ENCODE measurements at regions not wholly inside any gene's neighbourhood (a gene's known extent, or its start where the extent isn't known, plus 50 kb on each side); places are given as distances from the start of the nearest gene placed in this dataset.

- H3K27ac ChIP-seq (ENCODE audit: low read depth in 1 of 2, low read length in 2 of 2): no peak overlapping the region
- TF ChIP-seq, protein P1, sequence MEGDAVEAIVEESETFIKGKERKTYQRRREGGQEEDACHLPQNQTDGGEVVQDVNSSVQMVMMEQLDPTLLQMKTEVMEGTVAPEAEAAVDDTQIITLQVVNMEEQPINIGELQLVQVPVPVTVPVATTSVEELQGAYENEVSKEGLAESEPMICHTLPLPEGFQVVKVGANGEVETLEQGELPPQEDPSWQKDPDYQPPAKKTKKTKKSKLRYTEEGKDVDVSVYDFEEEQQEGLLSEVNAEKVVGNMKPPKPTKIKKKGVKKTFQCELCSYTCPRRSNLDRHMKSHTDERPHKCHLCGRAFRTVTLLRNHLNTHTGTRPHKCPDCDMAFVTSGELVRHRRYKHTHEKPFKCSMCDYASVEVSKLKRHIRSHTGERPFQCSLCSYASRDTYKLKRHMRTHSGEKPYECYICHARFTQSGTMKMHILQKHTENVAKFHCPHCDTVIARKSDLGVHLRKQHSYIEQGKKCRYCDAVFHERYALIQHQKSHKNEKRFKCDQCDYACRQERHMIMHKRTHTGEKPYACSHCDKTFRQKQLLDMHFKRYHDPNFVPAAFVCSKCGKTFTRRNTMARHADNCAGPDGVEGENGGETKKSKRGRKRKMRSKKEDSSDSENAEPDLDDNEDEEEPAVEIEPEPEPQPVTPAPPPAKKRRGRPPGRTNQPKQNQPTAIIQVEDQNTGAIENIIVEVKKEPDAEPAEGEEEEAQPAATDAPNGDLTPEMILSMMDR (IDR thresholded peaks at IDR 0.05): no peak
- CTCF ChIA-PET: no interaction called here
- Mint-ChIP-seq H3K27me3 (no peaks in the 10 kb centered on the region), H3K36me3 (ENCODE audit: low read depth) (no peaks in the 10 kb centered on the region), H3K4me3 (no peak overlapping the region), H3K27ac (no peak overlapping the region), H3K9me3 (no peaks in the 10 kb centered on the region), H3K4me1 (ENCODE audit: low read depth) (no peaks in the 10 kb centered on the region)
- intact Hi-C loops (cut with DNase I, micrococcal nuclease): no loop called here
- no peak for ATAC-seq (ENCODE audit: poor library complexity)
- H3K27me3 ChIP-seq (ENCODE audit: control insufficient read depth in 1 of 2, insufficient read depth in 2 of 2, low read length in 2 of 2): no peaks in the 10 kb centered on the region
- H3K4me1 ChIP-seq (ENCODE audit: insufficient read depth, low read length): no peaks in the 10 kb centered on the region
- POLR2A ChIA-PET: no interaction called here
- no peak overlapping the region for H3K4me3 ChIP-seq (ENCODE audit: low read length)
- H3K9me3 ChIP-seq (ENCODE audit: control insufficient read depth in 1 of 2, insufficient read depth in 1 of 2, low read length in 2 of 2): no peaks in the 10 kb centered on the region
- no peak for DNase-seq
- no peaks in the 10 kb centered on the region for H3K36me3 ChIP-seq (ENCODE audit: insufficient read depth, low read length)
Measured at GRCh38 chr13:20340136-20340758, 108.1 kb upstream of the GJB6 start.

DNA sequence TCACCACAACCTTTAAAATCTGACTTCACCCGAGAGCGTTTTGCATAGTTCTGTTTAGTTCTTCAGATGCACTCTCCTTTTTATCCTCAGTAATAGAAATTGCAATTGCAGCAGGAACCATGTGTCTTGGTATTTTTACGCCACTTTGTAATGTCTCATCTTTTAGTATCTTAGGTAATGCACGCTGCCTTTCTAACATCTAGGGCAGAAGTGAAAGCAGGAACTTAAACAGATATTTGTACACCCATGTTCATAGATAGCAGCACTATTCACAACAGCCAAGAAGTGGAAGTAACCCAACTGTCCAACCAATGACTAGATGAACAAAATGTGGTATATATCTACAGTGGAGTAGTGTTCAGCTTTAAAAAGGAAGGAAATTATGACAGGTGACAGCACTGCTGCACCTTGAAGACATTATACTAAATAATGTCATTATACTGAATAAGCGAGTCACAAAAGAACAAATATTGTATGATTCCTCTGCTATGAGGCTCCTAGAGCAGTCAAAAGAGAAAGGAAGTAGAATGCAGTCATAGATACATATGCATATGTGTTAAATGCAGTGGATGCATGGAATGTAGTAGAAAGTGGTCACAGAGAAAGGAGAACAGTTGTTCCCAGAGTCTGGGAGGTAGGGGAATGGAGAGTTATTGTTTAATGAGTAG lies 105.9 kb upstream of the GJB6 start:
- H3K27me3 Mint-ChIP-seq: no peaks in the 10 kb centered on the region
- DNase-seq (peak in 3 of 14 experiments; percentile 8 to 19 (median 13)), ATAC-seq (ENCODE audit: poor library complexity) (no peak)
- H3K4me1 Mint-ChIP-seq (ENCODE audit: low read depth): no peaks in the 10 kb centered on the region
- Histone ChIP-seq H3K4me3 (ENCODE audit: low read length) (no peak overlapping the region), H3K36me3 (ENCODE audit: insufficient read depth, low read length) (no peaks in the 10 kb centered on the region), H3K4me1 (ENCODE audit: insufficient read depth, low read length) (no peaks in the 10 kb centered on the region), H3K27ac (ENCODE audit: low read depth in 1 of 2, low read length in 2 of 2) (no peak overlapping the region), H3K9me3 (ENCODE audit: control insufficient read depth in 1 of 2, insufficient read depth in 1 of 2, low read length in 2 of 2) (no peaks in the 10 kb centered on the region), H3K27me3 (ENCODE audit: control insufficient read depth in 1 of 2, insufficient read depth in 2 of 2, low read length in 2 of 2) (no peaks in the 10 kb centered on the region)
- ChIA-PET CTCF (no interaction called here), POLR2A (no interaction called here)
- H3K9me3 Mint-ChIP-seq: no peaks in the 10 kb centered on the region
- H3K27ac Mint-ChIP-seq: no peak overlapping the region
- no peak overlapping the region for H3K4me3 Mint-ChIP-seq
- TF ChIP-seq, protein P1 (IDR thresholded peaks at IDR 0.05): no peak
- no peaks in the 10 kb centered on the region for H3K36me3 Mint-ChIP-seq (ENCODE audit: low read depth)
- intact Hi-C loops (cut with DNase I, micrococcal nuclease): no loop called here

- Histone ChIP-seq H3K36me3 (ENCODE audit: insufficient read depth, low read length) (no peaks in the 10 kb centered on the region), H3K4me1 (ENCODE audit: insufficient read depth, low read length) (no peaks in the 10 kb centered on the region), H3K27me3 (ENCODE audit: control insufficient read depth in 1 of 2, insufficient read depth in 2 of 2, low read length in 2 of 2) (no peaks in the 10 kb centered on the region), H3K4me3 (ENCODE audit: low read length) (no peak overlapping the region), H3K9me3 (ENCODE audit: control insufficient read depth in 1 of 2, insufficient read depth in 1 of 2, low read length in 2 of 2) (no peaks in the 10 kb centered on the region), H3K27ac (ENCODE audit: low read depth in 1 of 2, low read length in 2 of 2) (no peak overlapping the region)
- Mint-ChIP-seq H3K4me1 (ENCODE audit: low read depth) (no peaks in the 10 kb centered on the region), H3K4me3 (no peak overlapping the region), H3K9me3 (no peaks in the 10 kb centered on the region), H3K27me3 (no peaks in the 10 kb centered on the region), H3K36me3 (ENCODE audit: low read depth) (no peaks in the 10 kb centered on the region), H3K27ac (no peak overlapping the region)
- no peak for ATAC-seq (ENCODE audit: poor library complexity)
- intact Hi-C loops (cut with DNase I, micrococcal nuclease): no loop called here
- POLR2A ChIA-PET: no interaction called here
- CTCF ChIA-PET: no interaction called here
- TF ChIP-seq, protein P1 (IDR thresholded peaks at IDR 0.05): no peak
- DNase-seq: no peak
Measured at GRCh38 chr13:20336761-20337160, 104.6 kb upstream of the GJB6 start.

All from CD4-positive, alpha-beta T cell (primary cell).